H9 (cell line): ENCODE measurements at regions not wholly inside any gene's neighbourhood (a gene's known extent, or its start where the extent isn't known, plus 50 kb on each side); places are given as distances from the start of the nearest gene placed in this dataset.

Experiments
- DNase-seq: peaks from one replicate; pipeline ENCODE4 v3.0.0-alpha.2; 2017
- H2AFZ ChIP-seq: one replicate; pipeline ENCODE4 v1.6.1; 2013; ENCODE audit warnings: mild to moderate bottlenecking, low read length, control low read depth, moderate library complexity
- H2AK5ac ChIP-seq: 2 replicates; pipeline ENCODE4 v1.6.1; 2013; ENCODE audit warnings: low read length, control low read depth, mixed read lengths; ENCODE audit not compliant: insufficient read length
- H2BK120ac ChIP-seq: one replicate; pipeline ENCODE4 v1.6.1; 2013; ENCODE audit warnings: low read depth, mild to moderate bottlenecking, low read length, control low read depth, inconsistent platforms; ENCODE audit not compliant: poor library complexity, severe bottlenecking
- H2BK12ac ChIP-seq: 2 replicates; pipeline ENCODE4 v1.6.1; 2013; ENCODE audit warnings: low read length, control low read depth, mixed read lengths, low read depth; ENCODE audit not compliant: insufficient read length
- H2BK15ac ChIP-seq: 2 replicates; pipeline ENCODE4 v1.6.1; 2013; ENCODE audit warnings: low read depth, low read length, control low read depth
- H2BK20ac ChIP-seq: one replicate; pipeline ENCODE4 v1.6.1; 2013; ENCODE audit warnings: low read depth, mild to moderate bottlenecking, low read length, control low read depth, inconsistent platforms; ENCODE audit not compliant: poor library complexity, severe bottlenecking
- H2BK5ac ChIP-seq: 2 replicates; pipeline ENCODE4 v1.6.1; 2013; ENCODE audit warnings: low read length, control low read depth, mixed read lengths; ENCODE audit not compliant: insufficient read length
- H3K14ac ChIP-seq: 2 replicates; pipeline ENCODE4 v1.6.1; 2013; ENCODE audit warnings: low read length, control low read depth; ENCODE audit not compliant: insufficient read depth
- H3K18ac ChIP-seq: 2 replicates; pipeline ENCODE4 v1.6.1; 2013; ENCODE audit warnings: low read depth, mild to moderate bottlenecking, mixed read lengths, low read length, control low read depth; ENCODE audit not compliant: insufficient read length
- H3K23ac ChIP-seq: 2 replicates; pipeline ENCODE4 v1.6.1; 2013; ENCODE audit warnings: low read length, control low read depth, mixed read lengths, low read depth; ENCODE audit not compliant: insufficient read length
- H3K23me2 ChIP-seq: 2 replicates; pipeline ENCODE4 v1.6.1; 2013; ENCODE audit warnings: low read depth, mild to moderate bottlenecking, mixed read lengths, low read length, control low read depth; ENCODE audit not compliant: insufficient read length, poor library complexity, severe bottlenecking
- H3K27ac ChIP-seq: 2 replicates; pipeline ENCODE4 v1.5.1; 2013; ENCODE audit warnings: low read length, control low read depth, mixed read lengths, low read depth; ENCODE audit not compliant: insufficient read length
- H3K27me3 ChIP-seq: 2 replicates; pipeline ENCODE4 v1.6.1; 2013; ENCODE audit warnings: low read length, control low read depth, inconsistent platforms; ENCODE audit not compliant: insufficient read depth
- H3K4ac ChIP-seq: 2 replicates; pipeline ENCODE4 v1.6.1; 2013; ENCODE audit warnings: low read depth, mild to moderate bottlenecking, control low read depth, inconsistent platforms, low read length, moderate library complexity
- H3K4me1 ChIP-seq: 2 replicates; pipeline ENCODE4 v1.6.1; 2013; ENCODE audit warnings: low read length, control low read depth, inconsistent platforms; ENCODE audit not compliant: insufficient read depth
- H3K4me2 ChIP-seq: 2 replicates; pipeline ENCODE4 v1.6.1; 2013; ENCODE audit warnings: low read length, control low read depth, mixed read lengths; ENCODE audit not compliant: insufficient read length, insufficient read depth
- H3K56ac ChIP-seq: 2 replicates; pipeline ENCODE4 v1.6.1; 2013; ENCODE audit warnings: low read depth, mild to moderate bottlenecking, mixed read lengths, low read length, control low read depth; ENCODE audit not compliant: insufficient read length
- H3K79me1 ChIP-seq: 2 replicates; pipeline ENCODE4 v1.6.1; 2013; ENCODE audit warnings: low read depth, mild to moderate bottlenecking, moderate library complexity, low read length, control low read depth, inconsistent platforms; ENCODE audit not compliant: insufficient read depth, poor library complexity, severe bottlenecking
- H3K79me2 ChIP-seq: 2 replicates; pipeline ENCODE4 v1.6.1; 2013; ENCODE audit warnings: low read length, control low read depth, inconsistent platforms; ENCODE audit not compliant: insufficient read depth
- H3K9ac ChIP-seq: 2 replicates; pipeline ENCODE4 v1.6.1; 2013; ENCODE audit warnings: low read length, control low read depth, mixed read lengths; ENCODE audit not compliant: insufficient read length; ENCODE audit errors: extremely low read depth
- H3K9me3 ChIP-seq: one replicate; pipeline ENCODE4 v1.6.1; 2013; ENCODE audit warnings: low read depth, low read length, inconsistent platforms; ENCODE audit not compliant: control insufficient read depth
- H3T11ph ChIP-seq: one replicate; pipeline ENCODE4 v1.6.1; 2013; ENCODE audit warnings: mild to moderate bottlenecking, low read length, control low read depth, inconsistent platforms
- H4K20me1 ChIP-seq: one replicate; pipeline ENCODE4 v1.6.1; 2013; ENCODE audit not compliant: control insufficient read depth, insufficient read length, insufficient read depth
- H4K5ac ChIP-seq: 2 replicates; pipeline ENCODE4 v1.6.1; 2013; ENCODE audit warnings: low read depth, mild to moderate bottlenecking, mixed read lengths, low read length, control low read depth; ENCODE audit not compliant: insufficient read length
- H4K8ac ChIP-seq: replicated peaks from 2 replicates; pipeline ENCODE4 v1.6.1; 2013; ENCODE audit warnings: low read length, control low read depth, mixed read lengths, low read depth; ENCODE audit not compliant: insufficient read length
- H4K91ac ChIP-seq: 2 replicates; pipeline ENCODE4 v1.6.1; 2013; ENCODE audit warnings: low read depth, mild to moderate bottlenecking, moderate library complexity, mixed read lengths, low read length, control low read depth; ENCODE audit not compliant: insufficient read length
- H3K27ac Mint-ChIP-seq, 3 experiments: 2 replicates in 2 of 3; 3 replicates in 1 of 3; pipeline ENCODE4 v1.8.0; 2020 to 2021; ENCODE audit warnings: mixed read lengths in 3 of 3, mild to moderate bottlenecking in 1 of 3, moderate library complexity in 1 of 3
- H3K27me3 Mint-ChIP-seq: 2 replicates; pipeline ENCODE4 v1.8.0; 2021; ENCODE audit warnings: low read depth, mild to moderate bottlenecking, moderate library complexity, mixed read lengths
- H3K36me3 Mint-ChIP-seq, 3 experiments: 2 replicates in 2 of 3; 3 replicates in 1 of 3; pipeline ENCODE4 v1.8.0; 2020 to 2021; ENCODE audit warnings: low read depth in 3 of 3, mixed read lengths in 3 of 3; ENCODE audit not compliant: insufficient read depth in 1 of 3
- H3K4me1 Mint-ChIP-seq, 2 experiments: 2 replicates each; pipeline ENCODE4 v1.8.0; 2020; ENCODE audit warnings: mixed read lengths in 2 of 2
- H3K4me3 Mint-ChIP-seq, 2 experiments: 2 replicates in 1 of 2; 3 replicates in 1 of 2; pipeline ENCODE4 v1.8.0; 2020 to 2021; ENCODE audit warnings: mild to moderate bottlenecking in 2 of 2, mixed read lengths in 2 of 2, moderate library complexity in 1 of 2
- H3K9me3 Mint-ChIP-seq, 2 experiments: 2 replicates in 1 of 2; 3 replicates in 1 of 2; pipeline ENCODE4 v1.8.0; 2020; ENCODE audit warnings: mild to moderate bottlenecking in 2 of 2, mixed read lengths in 2 of 2, moderate library complexity in 1 of 2
- CTCF ChIP-seq: fragments of 200-600 bp; sonication (generic); conservative IDR thresholded peaks from 3 replicates; pipeline ENCODE4 v1.8.0; 2021; ENCODE audit warnings: antibody characterized with exemption, mild to moderate bottlenecking
- WGBS: extraction: QIAGEN DNeasy Blood & Tissue Kit; methylation state at CpG from one replicate; pipeline ENCODE4 v1.1.7; 2013; ENCODE audit warnings: missing lambda C conversion rate, low lambda C conversion rate, mixed read lengths; ENCODE audit not compliant: insufficient read length; ENCODE audit errors: extremely low coverage; 5-methylcytosine and 5-hydroxymethylcytosine counted together

GRCh38 chr13:73136776-73137175, 78.0 kb downstream of the KLF5 start:
- H3K79me2 ChIP-seq: no peaks in the 10 kb centered on the region
- Mint-ChIP-seq H3K4me3 (no peak overlapping the region), H3K27me3 (no peaks in the 10 kb centered on the region), H3K4me1 (peaks cover 18 to 22% of the 10 kb centered on the region in 2 experiments), H3K27ac (no peak overlapping the region), H3K9me3 (no peaks in the 10 kb centered on the region), H3K36me3 (no peaks in the 10 kb centered on the region)
- no peak overlapping the region for H2BK20ac ChIP-seq
- no peaks in the 10 kb centered on the region for H3K23me2 ChIP-seq
- no peak overlapping the region for H2AK5ac ChIP-seq
- H4K5ac ChIP-seq: no peak overlapping the region
- DNase-seq: no peak
- H3K4me2 ChIP-seq: no peak overlapping the region
- no peak overlapping the region for H3K18ac ChIP-seq
- H2BK120ac ChIP-seq: no peak overlapping the region
- H3K23ac ChIP-seq: no peak overlapping the region
- no peak overlapping the region for H2BK12ac ChIP-seq
- no peak overlapping the region for H4K8ac ChIP-seq
- H4K20me1 ChIP-seq: no peaks in the 10 kb centered on the region
- H2BK5ac ChIP-seq: no peak overlapping the region
- no peaks in the 10 kb centered on the region for H3K27me3 ChIP-seq
- no peak overlapping the region for H3K9ac ChIP-seq
- H3K79me1 ChIP-seq: no peaks in the 10 kb centered on the region
- no peak overlapping the region for H4K91ac ChIP-seq
- no peaks in the 10 kb centered on the region for H3K9me3 ChIP-seq
- no peak overlapping the region for H3K27ac ChIP-seq
- peaks cover 5% of the 10 kb centered on the region; the same call in 1 of the 2 replicates for H3K4me1 ChIP-seq
- no peak overlapping the region for H3T11ph ChIP-seq
- H3K14ac ChIP-seq: no peak overlapping the region
- H2BK15ac ChIP-seq: no peak overlapping the region
- no peak for TF ChIP-seq CTCF
- H3K56ac ChIP-seq: no peak overlapping the region
- no peak overlapping the region for H3K4ac ChIP-seq
- no peak overlapping the region for H2AFZ ChIP-seq
- no CpG with 5 or more reads among the region's 2 CpGs for WGBS
